Thyroid gland (tissue), 4 donors: ENCODE measurements at regions not wholly inside any gene's neighbourhood (a gene's known extent, or its start where the extent isn't known, plus 50 kb on each side); places are given as distances from the start of the nearest gene placed in this dataset.
"Not testable (repeated sequence)": the region's sequence is repeated elsewhere in the genome, so short reads cannot be mapped to it uniquely, and the experiment has no call there.

Experiments
- DNase-seq, 2 donors: peaks; one replicate each; pipeline ENCODE4 v3.0.0-alpha.2; 2019
- H3K27ac ChIP-seq, 3 donors: fragments of 200-600 bp; sonication (generic); 1 replicate in 2 of 3; 2 replicates in 1 of 3; pipeline ENCODE4 v1.5.1; 2016 to 2019; ENCODE audit warnings: mild to moderate bottlenecking in 1 of 3, moderate library complexity in 1 of 3
- H3K27me3 ChIP-seq: fragments of 200-600 bp; sonication (generic); one replicate; pipeline ENCODE4 v1.5.1; 2019
- H3K36me3 ChIP-seq, 2 donors: fragments of 200-600 bp; sonication (generic); one replicate each; pipeline ENCODE4 v1.5.1; 2016 to 2019
- H3K4me1 ChIP-seq, 2 donors: fragments of 200-600 bp; sonication (generic); one replicate each; pipeline ENCODE4 v1.5.1; 2017 to 2019
- H3K4me3 ChIP-seq, 3 donors: fragments of 200-600 bp; sonication (generic); replicated peaks in 1 of 3; 1 replicate in 2 of 3; 2 replicates in 1 of 3; pipeline ENCODE4 v1.5.1; 2016; ENCODE audit warnings: mild to moderate bottlenecking in 1 of 3
- H3K9me3 ChIP-seq: fragments of 200-600 bp; sonication (generic); one replicate; pipeline ENCODE4 v1.5.1; 2017
- POLR2A ChIP-seq, 2 donors: fragments of 450-650 bp; IDR thresholded peaks; one replicate each; pipeline ENCODE4 v1.6.1; 2017; ENCODE audit warnings: antibody characterized with exemption in 2 of 2, mild to moderate bottlenecking in 2 of 2, moderate library complexity in 1 of 2
- WGBS, 2 donors: methylation state at CpG; one replicate each; pipeline ENCODE4 v1.1.5; 2017; 5-methylcytosine and 5-hydroxymethylcytosine counted together
- intact Hi-C: fragments of 100-400 bp; cut with DNase I; formaldehyde crosslinking; loops from one replicate; pipeline ENCODE4 v1.15.1; 2023
- TF ChIP-seq, protein P1 (sequence below), 6 experiments: fragments of 200-600 bp in 3 of 6; fragments of 450-650 bp in 3 of 6; sonication (generic) in 3 of 6; IDR thresholded peaks; one replicate each; pipeline ENCODE4 v1.5.1; 2016 to 2019; ENCODE audit warnings: antibody characterized with exemption in 6 of 6, mild to moderate bottlenecking in 2 of 6, inconsistent platforms in 1 of 6, moderate library complexity in 1 of 6

DNA sequence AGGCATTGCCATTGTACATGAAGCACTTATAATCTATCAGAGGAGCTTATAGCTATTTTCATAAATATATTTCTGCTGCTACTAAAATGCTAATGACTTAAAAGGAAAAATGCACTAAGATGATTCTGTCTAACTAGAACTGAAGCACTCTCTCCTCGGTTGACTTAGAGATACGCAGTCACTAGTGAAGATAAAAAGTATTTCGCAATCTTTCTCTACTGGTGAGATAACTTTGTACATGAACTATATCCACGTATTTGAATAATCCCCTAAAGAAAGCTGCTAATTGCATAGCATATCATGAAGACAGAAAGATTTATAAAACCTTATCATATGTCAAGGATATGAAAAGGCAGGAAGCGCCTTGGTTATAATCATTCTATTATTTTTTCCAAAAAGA is 658.1 kb upstream of the PRMT6 start:
- H3K27me3 ChIP-seq: no peaks in the 10 kb centered on the region
- 77 to 81% methylated on average over 5 of the region's 5 CpGs for WGBS, 2 donors
- H3K36me3 ChIP-seq: no peaks in the 10 kb centered on the region
- TF ChIP-seq POLR2A (IDR thresholded peaks at IDR 0.05): no peak
- TF ChIP-seq, protein P1, sequence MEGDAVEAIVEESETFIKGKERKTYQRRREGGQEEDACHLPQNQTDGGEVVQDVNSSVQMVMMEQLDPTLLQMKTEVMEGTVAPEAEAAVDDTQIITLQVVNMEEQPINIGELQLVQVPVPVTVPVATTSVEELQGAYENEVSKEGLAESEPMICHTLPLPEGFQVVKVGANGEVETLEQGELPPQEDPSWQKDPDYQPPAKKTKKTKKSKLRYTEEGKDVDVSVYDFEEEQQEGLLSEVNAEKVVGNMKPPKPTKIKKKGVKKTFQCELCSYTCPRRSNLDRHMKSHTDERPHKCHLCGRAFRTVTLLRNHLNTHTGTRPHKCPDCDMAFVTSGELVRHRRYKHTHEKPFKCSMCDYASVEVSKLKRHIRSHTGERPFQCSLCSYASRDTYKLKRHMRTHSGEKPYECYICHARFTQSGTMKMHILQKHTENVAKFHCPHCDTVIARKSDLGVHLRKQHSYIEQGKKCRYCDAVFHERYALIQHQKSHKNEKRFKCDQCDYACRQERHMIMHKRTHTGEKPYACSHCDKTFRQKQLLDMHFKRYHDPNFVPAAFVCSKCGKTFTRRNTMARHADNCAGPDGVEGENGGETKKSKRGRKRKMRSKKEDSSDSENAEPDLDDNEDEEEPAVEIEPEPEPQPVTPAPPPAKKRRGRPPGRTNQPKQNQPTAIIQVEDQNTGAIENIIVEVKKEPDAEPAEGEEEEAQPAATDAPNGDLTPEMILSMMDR (IDR thresholded peaks at IDR 0.05): no peak
- intact Hi-C loops: no loop called here
- no peaks in the 10 kb centered on the region for H3K4me1 ChIP-seq
- no peaks in the 10 kb centered on the region for H3K9me3 ChIP-seq
- no peak for DNase-seq
- no peak overlapping the region for H3K27ac ChIP-seq
- H3K4me3 ChIP-seq: no peak overlapping the region

DNA sequence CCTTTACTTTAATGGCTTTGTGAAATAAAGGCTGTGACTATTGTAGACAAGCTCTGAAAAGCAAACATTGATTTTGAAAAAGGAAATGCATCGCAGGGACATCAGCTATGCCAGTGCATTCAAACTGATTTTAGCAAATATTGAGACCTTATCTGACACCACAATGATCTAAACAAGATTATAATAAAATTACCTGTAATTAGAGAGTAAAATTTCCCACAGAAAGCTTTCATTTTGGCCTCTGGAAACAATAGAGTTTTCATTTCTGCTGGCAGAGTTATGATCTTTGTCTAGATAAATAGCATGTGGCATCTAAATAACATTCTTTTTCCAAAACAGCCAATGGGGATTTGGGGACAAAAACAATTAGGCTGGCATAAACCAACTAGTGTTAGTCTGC is 650.4 kb upstream of the PRMT6 start:
- Histone ChIP-seq H3K9me3 (no peaks in the 10 kb centered on the region), H3K27ac (no peak overlapping the region), H3K4me1 (no peaks in the 10 kb centered on the region), H3K4me3 (no peak overlapping the region), H3K27me3 (no peaks in the 10 kb centered on the region), H3K36me3 (no peaks in the 10 kb centered on the region)
- intact Hi-C loops: no loop called here
- no peak for DNase-seq
- WGBS, 2 donors: 85 to 89% methylated on average over 1 of the region's 1 CpG
- TF ChIP-seq, protein P1 (IDR thresholded peaks at IDR 0.05): no peak
- TF ChIP-seq POLR2A (IDR thresholded peaks at IDR 0.05): no peak

DNA sequence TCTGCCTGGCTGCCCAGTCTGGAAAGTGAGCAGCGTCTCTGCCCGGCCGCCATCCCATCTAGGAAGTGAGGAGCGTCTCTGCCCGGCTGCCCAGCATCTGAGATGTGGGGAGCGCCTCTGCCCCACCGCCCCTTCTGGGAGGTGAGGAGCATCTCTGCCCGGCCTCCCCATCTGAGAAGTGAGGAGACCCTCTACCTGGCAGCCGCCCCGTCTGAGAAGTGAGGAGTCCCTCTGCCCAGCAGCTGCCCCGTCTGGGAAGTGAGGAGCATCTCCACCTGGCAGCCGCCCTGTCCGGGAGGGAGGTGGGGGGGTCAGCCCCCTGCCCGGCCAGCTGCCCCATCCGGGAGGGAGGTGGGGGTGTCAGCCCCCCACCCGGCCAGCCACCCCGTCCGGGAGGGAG is 644.2 kb upstream of the PRMT6 start:
- H3K4me1 ChIP-seq, H3K4me3 ChIP-seq, H3K27ac ChIP-seq, H3K9me3 ChIP-seq, intact Hi-C loops, H3K36me3 ChIP-seq, DNase-seq, H3K27me3 ChIP-seq: not testable (repeated sequence)
- 93 to 100% methylated on average over 2 to 12 of the region's 18 CpGs for WGBS, 2 donors

DNA sequence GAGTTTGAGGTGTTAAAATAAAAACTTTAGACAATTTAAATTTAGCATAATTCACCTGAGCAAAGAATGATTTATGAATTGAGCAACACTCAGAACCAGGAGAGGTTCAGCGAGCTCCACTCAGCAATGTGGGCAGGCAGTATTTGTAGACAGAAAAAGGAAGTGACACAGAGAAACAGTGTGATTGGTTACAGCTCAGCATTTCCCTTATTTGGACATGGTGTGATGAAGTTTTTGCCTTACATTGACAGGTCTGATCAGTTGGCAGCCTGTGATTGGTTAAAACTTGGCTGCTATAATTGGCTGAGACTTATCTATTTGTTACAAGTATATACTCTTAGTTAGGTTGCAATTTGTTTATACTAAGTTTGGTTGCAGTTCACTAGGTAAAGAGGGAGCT is 621.2 kb upstream of the PRMT6 start:
- H3K4me3 ChIP-seq: no peak overlapping the region
- H3K27ac ChIP-seq: no peak overlapping the region
- H3K9me3 ChIP-seq: no peaks in the 10 kb centered on the region
- intact Hi-C loops: no loop called here
- no peaks in the 10 kb centered on the region for H3K36me3 ChIP-seq
- H3K4me1 ChIP-seq: no peaks in the 10 kb centered on the region
- TF ChIP-seq, protein P1 (IDR thresholded peaks at IDR 0.05): no peak
- TF ChIP-seq POLR2A (IDR thresholded peaks at IDR 0.05): no peak
- WGBS, 2 donors: 89 to 93% methylated on average over 1 of the region's 1 CpG
- no peak for DNase-seq
- H3K27me3 ChIP-seq: no peaks in the 10 kb centered on the region

DNA sequence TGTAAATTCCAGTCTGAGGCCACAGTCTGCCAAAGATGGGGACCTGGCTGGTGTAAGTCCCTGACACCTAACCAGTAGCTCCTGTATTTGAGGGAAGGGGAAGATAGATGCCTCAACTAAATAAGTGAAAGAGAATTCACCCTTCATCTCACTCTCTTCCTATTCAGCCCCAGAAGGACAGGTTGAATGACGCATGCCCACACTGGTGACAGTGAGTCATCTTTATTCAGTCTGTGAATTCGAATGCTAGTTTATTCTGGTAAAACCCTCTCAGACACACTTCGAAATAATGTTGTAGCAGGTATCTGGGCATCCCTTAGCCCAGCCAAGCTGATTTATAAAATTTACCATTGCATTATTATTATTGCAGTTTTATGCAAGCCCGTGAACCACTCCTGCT is 617.0 kb upstream of the PRMT6 start:
- no peaks in the 10 kb centered on the region for H3K4me1 ChIP-seq
- no peak overlapping the region for H3K4me3 ChIP-seq
- H3K27ac ChIP-seq: no peak overlapping the region
- no peaks in the 10 kb centered on the region for H3K27me3 ChIP-seq
- no peak for DNase-seq
- TF ChIP-seq, protein P1 (IDR thresholded peaks at IDR 0.05): no peak
- TF ChIP-seq POLR2A (IDR thresholded peaks at IDR 0.05): no peak
- no peaks in the 10 kb centered on the region for H3K9me3 ChIP-seq
- 83% methylated on average over 4 of the region's 4 CpGs for WGBS, 2 donors
- intact Hi-C loops: no loop called here
- no peaks in the 10 kb centered on the region for H3K36me3 ChIP-seq

DNA sequence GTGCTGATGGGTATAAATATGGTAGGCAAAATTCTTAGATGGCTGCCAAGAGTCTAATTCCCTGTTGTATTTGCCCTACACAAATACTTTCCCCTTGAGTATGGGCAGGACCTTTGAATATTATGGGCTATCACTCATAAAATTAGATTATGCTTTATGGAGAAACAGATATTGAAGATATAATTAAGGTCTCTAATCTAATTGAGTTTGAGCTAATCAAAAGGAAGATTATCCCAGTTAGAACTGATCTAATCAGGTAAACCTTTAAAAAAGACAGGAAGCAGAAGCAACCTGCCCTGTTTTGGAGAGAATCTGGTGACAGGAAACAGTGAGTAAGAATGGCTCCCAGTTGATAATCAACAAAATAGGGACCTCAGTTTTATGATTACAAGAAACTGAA is 609.0 kb upstream of the PRMT6 start:
- TF ChIP-seq, protein P1 (IDR thresholded peaks at IDR 0.05): no peak
- no peak for TF ChIP-seq POLR2A (IDR thresholded peaks at IDR 0.05)
- H3K27me3 ChIP-seq: no peaks in the 10 kb centered on the region
- H3K4me3 ChIP-seq: no peak overlapping the region
- intact Hi-C loops: no loop called here
- no peak overlapping the region for H3K27ac ChIP-seq
- no peaks in the 10 kb centered on the region for H3K4me1 ChIP-seq
- H3K9me3 ChIP-seq: no peaks in the 10 kb centered on the region
- no peaks in the 10 kb centered on the region for H3K36me3 ChIP-seq
- no peak for DNase-seq
